ENCODE measurements at regions not wholly inside any gene's neighbourhood (a gene's known extent, or its start where the extent isn't known, plus 50 kb on each side); places are given as distances from the start of the nearest gene placed in this dataset.

GRCh38 chr20:19112828-19113227, 99.6 kb upstream of the SLC24A3 start:
- TF ChIP-seq CTCF (IDR thresholded peaks at IDR 0.05; ENCODE audit: low read length), result no peak
- no peak for TF ChIP-seq EZH2phosphoT487 (IDR thresholded peaks at IDR 0.05; ENCODE audit: low read length)

All from MM.1S (cell line).